Activated B cell treated with CpG ODN at 0.5 μM for 24 hours (primary cell): ENCODE measurements at regions not wholly inside any gene's neighbourhood (a gene's known extent, or its start where the extent isn't known, plus 50 kb on each side); places are given as distances from the start of the nearest gene placed in this dataset.

Experiments
- ATAC-seq: fragments of 200-7000 bp; cut with Tn5 transposase; one replicate; pipeline ENCODE4 v1.10.0; 2021; ENCODE audit warnings: low read depth, mild to moderate bottlenecking, moderate library complexity
- CTCF ChIA-PET: fragments of 350-600 bp; sonication (Branson Sonifier 250); formaldehyde crosslinking; loops from one replicate; lab custom pipeline; 2021; ENCODE audit warnings: antibody characterized with exemption; lab: Charles Lee
- POLR2A ChIA-PET: fragments of 350-600 bp; sonication (Branson Sonifier 250); formaldehyde crosslinking; loops from one replicate; lab custom pipeline; 2021; ENCODE audit warnings: antibody characterized with exemption; lab: Charles Lee
- DNase-seq: peaks from one replicate; pipeline ENCODE4 v3.0.0; 2022
- H3K27ac Mint-ChIP-seq: one replicate; pipeline ENCODE4 v1.8.0; 2020; ENCODE audit warnings: mixed read lengths
- H3K27me3 Mint-ChIP-seq: one replicate; pipeline ENCODE4 v1.8.0; 2021; ENCODE audit warnings: mixed read lengths
- H3K36me3 Mint-ChIP-seq: one replicate; pipeline ENCODE4 v1.8.0; 2021; ENCODE audit warnings: low read depth, mixed read lengths
- H3K4me1 Mint-ChIP-seq: one replicate; pipeline ENCODE4 v1.8.0; 2021; ENCODE audit warnings: mixed read lengths
- H3K4me3 Mint-ChIP-seq: one replicate; pipeline ENCODE4 v1.8.0; 2020; ENCODE audit warnings: mild to moderate bottlenecking, mixed read lengths
- H3K9me3 Mint-ChIP-seq: one replicate; pipeline ENCODE4 v1.8.0; 2020; ENCODE audit warnings: mixed read lengths
- CTCF ChIP-seq: fragments of 200-600 bp; IDR thresholded peaks from one replicate; pipeline ENCODE4 v1.8.0; 2022; ENCODE audit warnings: antibody characterized with exemption, mild to moderate bottlenecking
- intact Hi-C: fragments of 100-400 bp; cut with micrococcal nuclease; formaldehyde crosslinking; loops from one replicate; pipeline ENCODE4 v1.15.1; 2024

GRCh38 chr5:40172721-40173120 is 507.0 kb upstream of the PTGER4 start:
- H3K27ac Mint-ChIP-seq: no peak overlapping the region
- ChIA-PET CTCF (no interaction called here), POLR2A (no interaction called here)
- ATAC-seq: no peak
- no peaks in the 10 kb centered on the region for H3K27me3 Mint-ChIP-seq
- H3K4me3 Mint-ChIP-seq: no peak overlapping the region
- DNase-seq: no peak
- H3K36me3 Mint-ChIP-seq: no peaks in the 10 kb centered on the region
- no peak for TF ChIP-seq CTCF
- peaks cover 25% of the 10 kb centered on the region for H3K9me3 Mint-ChIP-seq
- no peaks in the 10 kb centered on the region for H3K4me1 Mint-ChIP-seq
- intact Hi-C loops: no loop called here

GRCh38 chr5:40171971-40172370 is 507.7 kb upstream of the PTGER4 start:
- DNase-seq (no peak), ATAC-seq (no peak)
- no peaks in the 10 kb centered on the region for H3K36me3 Mint-ChIP-seq
- no peaks in the 10 kb centered on the region for H3K27me3 Mint-ChIP-seq
- no peak overlapping the region for H3K27ac Mint-ChIP-seq
- H3K4me1 Mint-ChIP-seq: no peaks in the 10 kb centered on the region
- no peak for TF ChIP-seq CTCF
- CTCF ChIA-PET: no interaction called here
- POLR2A ChIA-PET: no interaction called here
- H3K4me3 Mint-ChIP-seq: no peak overlapping the region
- intact Hi-C loops: no loop called here
- peaks cover 25% of the 10 kb centered on the region for H3K9me3 Mint-ChIP-seq

DNA sequence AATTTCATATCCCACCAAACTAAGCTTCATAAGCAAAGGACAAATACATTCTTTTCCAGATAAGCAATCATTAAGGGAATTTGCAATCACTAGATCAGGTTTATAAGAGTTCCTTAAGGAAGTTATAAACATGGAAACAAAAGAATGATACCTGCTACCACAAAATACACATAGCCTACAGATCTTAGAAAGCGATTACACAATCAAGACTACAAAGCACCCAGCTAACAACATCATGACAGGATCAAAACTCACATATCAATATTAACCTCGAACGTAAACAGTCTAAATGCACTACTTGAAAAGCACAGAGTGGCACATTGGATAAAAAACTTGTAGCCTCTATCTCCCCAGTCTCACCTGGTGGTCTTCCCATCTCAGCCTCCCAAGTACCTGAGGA is 512.4 kb upstream of the PTGER4 start:
- H3K36me3 Mint-ChIP-seq: no peaks in the 10 kb centered on the region
- H3K9me3 Mint-ChIP-seq: peaks cover 11% of the 10 kb centered on the region
- ATAC-seq (no peak), DNase-seq (no peak)
- H3K4me3 Mint-ChIP-seq: no peak overlapping the region
- no peak overlapping the region for H3K27ac Mint-ChIP-seq
- CTCF ChIA-PET: interaction anchor here (1.0 to 1.8 kb wide), 3 partner anchors 10 to 567 kb away, joined by 5 to 7 read pairs (median 5); no protein-coding TSS in a partner anchor
- no peaks in the 10 kb centered on the region for H3K27me3 Mint-ChIP-seq
- POLR2A ChIA-PET: no interaction called here
- intact Hi-C loops: no loop called here
- no peak for TF ChIP-seq CTCF
- no peaks in the 10 kb centered on the region for H3K4me1 Mint-ChIP-seq

GRCh38 chr5:40166802-40167201 is 512.9 kb upstream of the PTGER4 start:
- TF ChIP-seq CTCF: no peak
- no peak overlapping the region for H3K27ac Mint-ChIP-seq
- ChIA-PET POLR2A (interaction anchor here (0.5 kb wide), 1 partner anchor 487 kb away, joined by 5 read pairs; no protein-coding TSS in a partner anchor), CTCF (interaction anchor here (1.0 to 1.8 kb wide), 5 partner anchors 11 to 568 kb away, joined by 3 to 8 read pairs (median 5); no protein-coding TSS in a partner anchor)
- no peak for ATAC-seq
- H3K4me1 Mint-ChIP-seq: no peaks in the 10 kb centered on the region
- no peaks in the 10 kb centered on the region for H3K36me3 Mint-ChIP-seq
- intact Hi-C loops: loop anchor here (1.0 kb wide), 2 partner anchors 218 to 521 kb away; no protein-coding TSS in a partner anchor
- H3K9me3 Mint-ChIP-seq: peaks cover 11% of the 10 kb centered on the region
- no peaks in the 10 kb centered on the region for H3K27me3 Mint-ChIP-seq
- no peak overlapping the region for H3K4me3 Mint-ChIP-seq
- no peak for DNase-seq

GRCh38 chr5:40165789-40166728 is 513.7 kb upstream of the PTGER4 start:
- Mint-ChIP-seq H3K4me1 (no peaks in the 10 kb centered on the region), H3K36me3 (no peaks in the 10 kb centered on the region), H3K9me3 (peaks cover 11% of the 10 kb centered on the region), H3K4me3 (no peak overlapping the region), H3K27ac (no peak overlapping the region), H3K27me3 (no peaks in the 10 kb centered on the region)
- CTCF ChIA-PET: interaction anchor here (0.6 to 1.8 kb wide), 6 partner anchors 12 to 568 kb away, joined by 3 to 8 read pairs (median 5); no protein-coding TSS in a partner anchor
- DNase-seq (no peak), ATAC-seq (no peak)
- no peak for TF ChIP-seq CTCF
- POLR2A ChIA-PET: interaction anchor here (0.5 kb wide), 1 partner anchor 488 kb away, joined by 5 read pairs; no protein-coding TSS in a partner anchor
- intact Hi-C loops: loop anchor here (1.0 kb wide), 2 partner anchors 217 to 522 kb away; no protein-coding TSS in a partner anchor
